ENCODE measurements at regions not wholly inside any gene's neighbourhood (a gene's known extent, or its start where the extent isn't known, plus 50 kb on each side); places are given as distances from the start of the nearest gene placed in this dataset.
"Not testable (repeated sequence)": the region's sequence is repeated elsewhere in the genome, so short reads cannot be mapped to it uniquely, and the experiment has no call there.

GRCh38 chr1:24268555-24268954, 50.6 kb upstream of the GRHL3 start:
- in situ Hi-C loops (cut with MboI; ENCODE audit: low pct_unique_long_range_greater_than_20kb, low sequenced_read_pairs, unreplicated experiment); DNase-seq (ENCODE audit: low spot score): not testable (repeated sequence)

- no peak for TF ChIP-seq CTCF (IDR thresholded peaks at IDR 0.05; ENCODE audit: extremely low read depth, insufficient read depth, missing control alignments)
- DNase-seq (ENCODE audit: low spot score), result no peak
- in situ Hi-C loops (cut with MboI; ENCODE audit: low pct_unique_long_range_greater_than_20kb, low sequenced_read_pairs, unreplicated experiment), result no loop called here
These were observed 52.2 kb upstream of the GRHL3 start for GRCh38 chr1:24266998-24267397.

GRCh38 chr1:24266398-24266941, 52.7 kb upstream of the GRHL3 start:
- TF ChIP-seq CTCF (IDR thresholded peaks at IDR 0.05; ENCODE audit: extremely low read depth, insufficient read depth, missing control alignments), result no peak
- no peak for DNase-seq (ENCODE audit: low spot score)
- in situ Hi-C loops (cut with MboI; ENCODE audit: low pct_unique_long_range_greater_than_20kb, low sequenced_read_pairs, unreplicated experiment), result no loop called here

DNA sequence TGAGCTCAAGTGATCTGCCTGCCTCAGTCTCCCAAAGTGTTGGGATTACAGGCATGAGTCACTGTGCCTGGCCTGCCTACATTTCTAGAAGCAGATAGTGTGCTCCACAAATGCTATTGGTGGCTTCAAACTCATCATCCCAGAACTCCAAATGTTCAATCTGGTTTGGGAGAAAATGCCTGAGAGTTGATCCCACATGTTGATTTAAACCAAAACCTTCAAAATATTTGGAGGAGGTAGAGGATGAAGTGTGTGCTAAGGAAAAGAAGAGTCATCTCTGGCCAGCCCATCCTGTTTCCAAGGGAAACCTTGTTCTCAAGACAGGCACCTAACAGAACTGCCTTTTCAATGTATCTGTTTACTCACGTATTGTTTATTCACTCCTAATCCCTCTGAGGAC, 55.4 kb upstream of the GRHL3 start:
- TF ChIP-seq CTCF (IDR thresholded peaks at IDR 0.05; ENCODE audit: extremely low read depth, insufficient read depth, missing control alignments), result no peak
- no peak for DNase-seq (ENCODE audit: low spot score)
- in situ Hi-C loops (cut with MboI; ENCODE audit: low pct_unique_long_range_greater_than_20kb, low sequenced_read_pairs, unreplicated experiment), result no loop called here

GRCh38 chr1:24263211-24263610, 55.9 kb upstream of the GRHL3 start:
- no peak for DNase-seq (ENCODE audit: low spot score)
- TF ChIP-seq CTCF (IDR thresholded peaks at IDR 0.05; ENCODE audit: extremely low read depth, insufficient read depth, missing control alignments), result no peak
- in situ Hi-C loops (cut with MboI; ENCODE audit: low pct_unique_long_range_greater_than_20kb, low sequenced_read_pairs, unreplicated experiment), result no loop called here

DNA sequence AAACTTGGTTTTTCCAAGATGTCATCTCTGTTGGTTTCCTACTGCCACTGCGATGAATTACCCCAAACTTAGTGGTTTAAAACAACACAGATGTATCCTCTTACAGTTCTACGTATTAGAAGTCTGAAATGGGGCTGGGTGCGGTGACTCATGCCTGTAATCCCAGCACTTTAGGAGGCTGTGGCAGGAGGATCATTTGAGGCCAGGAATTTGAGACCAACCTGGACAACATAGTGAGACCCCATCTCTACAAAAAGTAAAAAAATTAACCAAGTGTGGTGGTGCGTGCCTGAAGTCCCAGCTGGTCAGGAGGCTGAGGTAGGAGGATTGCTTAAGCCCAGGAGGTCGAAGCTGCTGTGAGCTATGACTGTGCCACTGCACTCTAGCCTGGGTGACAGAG, 57.2 kb upstream of the GRHL3 start:
- in situ Hi-C loops (cut with MboI; ENCODE audit: low pct_unique_long_range_greater_than_20kb, low sequenced_read_pairs, unreplicated experiment), result no loop called here
- DNase-seq (ENCODE audit: low spot score), result no peak
- no peak for TF ChIP-seq CTCF (IDR thresholded peaks at IDR 0.05; ENCODE audit: extremely low read depth, insufficient read depth, missing control alignments)

DNA sequence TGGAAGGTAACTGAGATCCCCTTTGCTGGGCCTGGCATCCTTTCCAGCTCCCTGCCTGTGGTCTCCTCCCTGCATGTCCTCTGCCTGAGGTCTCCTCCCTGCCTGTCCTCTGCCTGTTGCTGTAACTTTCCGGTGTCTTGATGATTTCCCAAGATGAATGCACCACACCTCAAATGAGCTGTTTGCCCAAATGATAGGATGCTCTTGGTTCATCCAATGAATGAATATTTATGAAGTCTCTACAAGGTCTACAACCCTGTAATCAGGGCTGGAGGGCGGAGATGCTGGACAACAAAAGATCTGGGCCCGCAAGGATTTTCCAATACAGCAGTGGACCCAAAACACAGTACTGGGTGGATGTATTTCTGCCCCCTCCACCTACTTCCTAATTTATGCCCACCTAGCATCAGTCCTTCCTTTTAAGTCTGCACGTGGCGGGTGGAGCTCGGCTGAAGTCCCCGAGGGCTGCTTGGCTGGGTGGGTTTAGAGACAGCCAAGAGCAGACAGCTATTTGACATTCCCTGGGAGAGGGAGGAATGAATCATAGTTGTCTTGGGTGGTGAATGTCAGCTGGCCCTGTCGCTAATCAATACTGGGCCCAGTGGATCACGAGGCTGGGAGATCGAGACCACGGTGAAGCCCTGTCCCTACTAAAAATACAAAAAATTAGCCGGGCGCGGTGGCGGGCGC, 60.3 kb upstream of the GRHL3 start:
- no peak for TF ChIP-seq CTCF (IDR thresholded peaks at IDR 0.05; ENCODE audit: extremely low read depth, insufficient read depth, missing control alignments)

More for the DNA sequence above, 60.3 kb upstream of the GRHL3 start:
- in situ Hi-C loops (cut with MboI; ENCODE audit: low pct_unique_long_range_greater_than_20kb, low sequenced_read_pairs, unreplicated experiment), result no loop called here
- no peak for DNase-seq (ENCODE audit: low spot score)

Measured in GM13977 (cell line).